Spleen (tissue), 7 donors: ENCODE measurements at regions not wholly inside any gene's neighbourhood (a gene's known extent, or its start where the extent isn't known, plus 50 kb on each side); places are given as distances from the start of the nearest gene placed in this dataset.

ENCODE experiments used
- POLR2A ChIP-seq, 3 donors: fragments of 450-650 bp; IDR thresholded peaks; one replicate each; pipeline ENCODE4 v1.5.1; 2017; ENCODE audit warnings: antibody characterized with exemption in 3 of 3, mild to moderate bottlenecking in 1 of 3
- POLR2AphosphoS5 ChIP-seq, 3 donors: sonication (generic); formaldehyde crosslinking; IDR thresholded peaks; one replicate each; pipeline ENCODE4 v1.5.1; 2017; ENCODE audit warnings: antibody characterized with exemption in 3 of 3
- TF ChIP-seq, protein P1 (sequence below), 11 experiments: fragments of 200-600 bp in 7 of 11; fragments of 450-650 bp in 4 of 11; sonication (generic) in 4 of 11; IDR thresholded peaks in 8 of 11; conservative IDR thresholded peaks in 3 of 11; 1 replicate in 7 of 11; 2 replicates in 4 of 11; pipeline versions ENCODE4 v1.4.0 to v1.8.0; 2016 to 2021; ENCODE audit warnings: antibody characterized with exemption in 11 of 11, inconsistent platforms in 4 of 11, mild to moderate bottlenecking in 1 of 11
- donor health status: DM: no; HTN: no; CAD: no; lungs with moderate emphysema.
- donor health status: DM: no; HTN: no; CAD: no.
- donor health status: DM: no; HTN: no; CAD: no.

DNA sequence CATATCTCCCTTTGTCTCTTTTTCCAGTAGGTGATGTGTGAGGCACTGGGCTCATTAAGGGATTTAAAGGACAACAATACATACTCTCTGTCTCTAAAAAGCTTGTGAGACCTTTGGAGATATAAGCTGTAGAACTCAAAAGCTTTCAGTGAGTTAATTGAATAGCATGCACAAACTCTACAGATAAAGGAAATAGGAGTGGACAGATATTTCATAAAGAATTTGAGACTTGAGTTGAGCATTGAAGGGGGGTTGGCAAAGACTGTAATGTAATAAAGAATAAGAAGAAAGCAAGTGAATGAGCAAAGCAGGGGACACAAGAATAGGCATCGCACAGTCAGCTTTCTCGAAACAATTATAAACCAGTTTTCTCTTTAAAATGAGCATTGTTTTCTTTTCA, 583.4 kb upstream of the DPPA4 start:
- TF ChIP-seq, protein P1, sequence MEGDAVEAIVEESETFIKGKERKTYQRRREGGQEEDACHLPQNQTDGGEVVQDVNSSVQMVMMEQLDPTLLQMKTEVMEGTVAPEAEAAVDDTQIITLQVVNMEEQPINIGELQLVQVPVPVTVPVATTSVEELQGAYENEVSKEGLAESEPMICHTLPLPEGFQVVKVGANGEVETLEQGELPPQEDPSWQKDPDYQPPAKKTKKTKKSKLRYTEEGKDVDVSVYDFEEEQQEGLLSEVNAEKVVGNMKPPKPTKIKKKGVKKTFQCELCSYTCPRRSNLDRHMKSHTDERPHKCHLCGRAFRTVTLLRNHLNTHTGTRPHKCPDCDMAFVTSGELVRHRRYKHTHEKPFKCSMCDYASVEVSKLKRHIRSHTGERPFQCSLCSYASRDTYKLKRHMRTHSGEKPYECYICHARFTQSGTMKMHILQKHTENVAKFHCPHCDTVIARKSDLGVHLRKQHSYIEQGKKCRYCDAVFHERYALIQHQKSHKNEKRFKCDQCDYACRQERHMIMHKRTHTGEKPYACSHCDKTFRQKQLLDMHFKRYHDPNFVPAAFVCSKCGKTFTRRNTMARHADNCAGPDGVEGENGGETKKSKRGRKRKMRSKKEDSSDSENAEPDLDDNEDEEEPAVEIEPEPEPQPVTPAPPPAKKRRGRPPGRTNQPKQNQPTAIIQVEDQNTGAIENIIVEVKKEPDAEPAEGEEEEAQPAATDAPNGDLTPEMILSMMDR (IDR thresholded peaks at IDR 0.05 in 8 of 11, conservative IDR thresholded peaks at IDR 0.05 in 3 of 11): no peak
- TF ChIP-seq POLR2A (IDR thresholded peaks at IDR 0.05) (no peak), POLR2AphosphoS5 (IDR thresholded peaks at IDR 0.05) (no peak)
